Left ventricle myocardium inferior (tissue), 1 donor: ENCODE measurements at regions not wholly inside any gene's neighbourhood (a gene's known extent, or its start where the extent isn't known, plus 50 kb on each side); places are given as distances from the start of the nearest gene placed in this dataset.

ENCODE experiments used
- DNase-seq: peaks from one replicate; pipeline ENCODE4 v3.0.0-alpha.2; 2020
- H3K27ac ChIP-seq: fragments of 200-600 bp; replicated peaks from 2 replicates; pipeline ENCODE4 v1.8.0; 2021
- H3K27me3 ChIP-seq: fragments of 200-600 bp; 2 replicates; pipeline ENCODE4 v1.8.0; 2021; ENCODE audit warnings: low read depth
- H3K36me3 ChIP-seq: fragments of 200-600 bp; 2 replicates; pipeline ENCODE4 v1.8.0; 2021
- H3K4me1 ChIP-seq: fragments of 200-600 bp; 2 replicates; pipeline ENCODE4 v1.8.0; 2021
- H3K4me3 ChIP-seq: fragments of 200-600 bp; 2 replicates; pipeline ENCODE4 v1.8.0; 2021; ENCODE audit warnings: mild to moderate bottlenecking, moderate library complexity
- H3K9me3 ChIP-seq: fragments of 200-600 bp; replicated peaks from 2 replicates; pipeline ENCODE4 v1.8.0; 2021
- CTCF ChIP-seq: fragments of 200-600 bp; IDR thresholded peaks from 2 replicates; pipeline ENCODE4 v1.8.0; 2021; ENCODE audit warnings: antibody characterized with exemption, mild to moderate bottlenecking, borderline replicate concordance
- intact Hi-C: fragments of 100-400 bp; cut with micrococcal nuclease; formaldehyde crosslinking; loops from one replicate; pipeline ENCODE4 v1.11.0; 2022
- donor health status: DM: no; HTN: yes; CAD: no; lungs with severe emphysema.

DNA sequence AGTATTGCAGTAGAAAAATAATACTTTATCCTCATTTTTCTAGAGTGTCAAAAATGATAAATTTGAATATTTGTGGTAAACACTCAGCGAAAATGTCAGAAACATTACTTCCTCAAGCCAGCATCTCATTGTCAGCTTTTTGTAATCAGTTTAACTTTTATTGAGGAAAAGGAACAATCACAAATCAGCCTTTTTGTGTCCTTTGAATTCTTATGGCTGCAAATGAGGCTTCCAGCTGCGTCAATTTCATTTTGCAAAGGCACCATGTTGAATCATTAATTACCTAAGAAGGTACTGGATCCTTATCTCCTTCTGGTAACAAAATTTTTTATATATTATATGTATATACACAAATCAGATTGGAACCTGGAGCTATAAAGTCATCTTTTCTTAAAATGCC, 442.6 kb upstream of the CPEB2 start:
- H3K27ac ChIP-seq, result no peak overlapping the region
- intact Hi-C loops, result no loop called here
- H3K36me3 ChIP-seq, result no peaks in the 10 kb centered on the region
- no peak overlapping the region for H3K4me3 ChIP-seq
- H3K9me3 ChIP-seq, result no peaks in the 10 kb centered on the region
- H3K27me3 ChIP-seq, result no peaks in the 10 kb centered on the region
- no peak for DNase-seq
- no peak for TF ChIP-seq CTCF
- no peaks in the 10 kb centered on the region for H3K4me1 ChIP-seq

GRCh38 chr4:14560577-14560976, 441.7 kb upstream of the CPEB2 start:
- no peak for DNase-seq
- no peak overlapping the region for H3K4me3 ChIP-seq
- no peaks in the 10 kb centered on the region for H3K4me1 ChIP-seq
- no peak overlapping the region for H3K27ac ChIP-seq
- intact Hi-C loops, result no loop called here
- H3K9me3 ChIP-seq, result no peaks in the 10 kb centered on the region
- TF ChIP-seq CTCF, result no peak
- H3K27me3 ChIP-seq, result no peaks in the 10 kb centered on the region
- H3K36me3 ChIP-seq, result no peaks in the 10 kb centered on the region

GRCh38 chr4:14562901-14563300, 439.4 kb upstream of the CPEB2 start:
- H3K4me3 ChIP-seq, result no peak overlapping the region
- H3K27ac ChIP-seq, result no peak overlapping the region
- H3K36me3 ChIP-seq, result no peaks in the 10 kb centered on the region
- intact Hi-C loops, result no loop called here
- DNase-seq, result no peak
- H3K27me3 ChIP-seq, result no peaks in the 10 kb centered on the region
- H3K4me1 ChIP-seq, result peaks cover 1% of the 10 kb centered on the region
- TF ChIP-seq CTCF, result no peak
- H3K9me3 ChIP-seq, result no peaks in the 10 kb centered on the region

DNA sequence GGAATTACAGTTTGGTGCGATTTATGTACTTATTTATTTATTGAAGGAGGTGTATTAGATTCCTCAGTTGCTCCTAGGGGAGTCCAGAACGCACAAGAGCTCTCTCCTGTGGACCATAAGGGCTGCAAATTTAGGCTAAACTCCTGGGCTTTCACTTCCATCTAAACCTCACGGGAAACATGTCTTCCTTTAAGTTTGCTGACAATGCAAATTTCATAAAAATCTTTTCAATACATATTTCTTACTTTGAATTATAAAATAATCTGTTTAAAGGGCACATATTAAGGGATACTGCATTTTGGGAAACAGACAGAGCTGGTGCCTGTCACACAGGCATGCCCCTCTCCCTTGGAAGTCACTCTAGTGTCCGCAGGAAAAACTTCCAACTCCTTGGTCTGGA, 438.0 kb upstream of the CPEB2 start:
- Histone ChIP-seq H3K9me3 (no peaks in the 10 kb centered on the region), H3K36me3 (no peaks in the 10 kb centered on the region), H3K27ac (no peak overlapping the region), H3K27me3 (no peaks in the 10 kb centered on the region), H3K4me1 (peaks cover 6% of the 10 kb centered on the region), H3K4me3 (no peak overlapping the region)
- intact Hi-C loops, result no loop called here
- no peak for TF ChIP-seq CTCF
- no peak for DNase-seq

- H3K9me3 ChIP-seq, result no peaks in the 10 kb centered on the region
- peaks cover 6% of the 10 kb centered on the region for H3K4me1 ChIP-seq
- H3K27me3 ChIP-seq, result no peaks in the 10 kb centered on the region
- no peak for DNase-seq
- no peak overlapping the region for H3K27ac ChIP-seq
- H3K4me3 ChIP-seq, result no peak overlapping the region
- no peak for TF ChIP-seq CTCF
- no peaks in the 10 kb centered on the region for H3K36me3 ChIP-seq
- intact Hi-C loops, result no loop called here
Observed at GRCh38 chr4:14566518-14566917, 435.8 kb upstream of the CPEB2 start.

- H3K36me3 ChIP-seq, result no peaks in the 10 kb centered on the region
- no peak for DNase-seq
- TF ChIP-seq CTCF, result no peak
Observed at GRCh38 chr4:14568351-14568750, 433.9 kb upstream of the CPEB2 start.

More at GRCh38 chr4:14568351-14568750, 433.9 kb upstream of the CPEB2 start:
- Histone ChIP-seq H3K27ac (no peak overlapping the region), H3K9me3 (no peaks in the 10 kb centered on the region), H3K4me3 (no peak overlapping the region), H3K4me1 (peaks cover 6% of the 10 kb centered on the region), H3K27me3 (no peaks in the 10 kb centered on the region)
- intact Hi-C loops, result no loop called here
